GM19438 (cell line): ENCODE measurements at regions not wholly inside any gene's neighbourhood (a gene's known extent, or its start where the extent isn't known, plus 50 kb on each side); places are given as distances from the start of the nearest gene placed in this dataset.

Experiments used
- ATAC-seq: cut with Tn5 transposase; IDR thresholded peaks from one replicate; pipeline ENCODE4 v1.9.1; 2021; ENCODE audit warnings: low read depth; ENCODE audit not compliant: unreplicated experiment

DNA sequence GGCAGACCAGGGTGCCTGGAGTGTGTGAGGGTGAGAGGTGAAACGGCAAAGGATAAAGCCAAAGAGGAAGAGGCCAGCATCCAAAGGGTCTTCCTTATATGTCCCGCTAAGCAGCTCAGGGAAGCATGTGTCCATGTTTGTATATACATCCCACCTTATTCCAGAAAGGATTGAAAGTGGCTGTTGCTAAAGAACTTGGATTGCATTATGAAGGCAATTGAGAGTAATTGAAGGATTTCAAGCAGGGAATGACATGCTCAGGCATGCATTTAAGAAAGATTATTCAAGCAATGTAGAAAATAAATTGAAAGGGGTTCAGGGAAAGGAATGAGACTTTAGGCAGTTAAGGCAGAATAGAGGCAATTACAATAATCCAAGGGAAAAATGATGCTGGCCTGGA, 237.6 kb upstream of the SOX9 start:
- no peak for ATAC-seq

DNA sequence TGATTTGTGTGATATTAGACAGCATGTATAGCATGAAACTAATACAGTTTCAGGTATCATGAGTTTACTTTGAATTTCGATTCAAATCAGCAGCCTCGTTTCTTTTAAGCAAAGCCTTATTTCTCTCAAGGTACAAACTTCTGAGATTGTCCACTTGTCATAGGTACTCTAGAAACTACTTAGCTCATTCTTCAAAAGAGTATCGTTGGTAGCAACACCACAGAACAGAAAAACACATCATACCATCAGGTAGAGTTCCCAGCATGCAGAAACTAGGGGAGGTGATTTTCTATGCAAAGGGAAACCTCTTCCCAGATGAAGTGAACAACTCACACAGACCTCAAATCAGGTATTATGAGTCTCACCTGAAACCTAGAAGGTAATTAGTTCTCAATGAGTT, 237.0 kb upstream of the SOX9 start:
- ATAC-seq = no peak

DNA sequence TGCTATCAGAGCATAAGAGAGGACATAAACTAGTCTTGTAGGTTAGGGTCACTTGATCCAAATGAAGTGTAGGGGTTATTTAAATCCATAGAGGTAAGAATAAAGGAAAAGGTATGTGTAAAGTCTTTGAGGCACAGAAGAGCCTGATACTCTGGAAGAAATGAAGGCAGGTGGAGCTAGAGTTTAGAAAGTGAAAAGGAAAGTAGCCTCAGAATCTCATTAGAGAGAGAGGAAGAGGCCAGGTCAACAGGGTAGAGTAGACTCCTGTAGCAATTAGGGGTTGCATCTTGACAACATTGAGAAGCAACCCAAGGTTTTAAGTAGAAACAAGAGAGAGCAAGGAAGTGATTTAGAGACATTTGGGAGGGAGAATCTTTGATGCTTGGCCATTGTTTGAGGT, 235.2 kb upstream of the SOX9 start:
- no peak for ATAC-seq

DNA sequence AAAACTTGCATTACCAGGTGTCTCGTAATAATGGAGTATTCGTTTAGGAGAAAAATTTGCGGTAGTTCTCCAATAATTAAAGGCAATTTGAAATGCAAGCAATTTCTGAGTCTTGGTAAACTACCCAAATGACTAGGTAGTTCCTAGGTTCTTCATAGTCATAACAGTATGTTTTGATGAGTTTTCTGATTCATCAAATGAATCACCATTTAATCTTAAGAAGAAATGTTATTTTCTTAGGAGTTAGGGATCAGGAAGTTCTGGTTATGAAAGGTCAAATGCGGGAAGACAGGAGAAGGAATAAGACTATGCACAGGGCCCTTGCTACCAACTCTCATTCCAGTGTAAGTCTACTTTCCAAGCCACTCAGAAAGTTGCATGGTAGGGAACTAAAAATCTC, 221.5 kb upstream of the SOX9 start:
- ATAC-seq = no peak

DNA sequence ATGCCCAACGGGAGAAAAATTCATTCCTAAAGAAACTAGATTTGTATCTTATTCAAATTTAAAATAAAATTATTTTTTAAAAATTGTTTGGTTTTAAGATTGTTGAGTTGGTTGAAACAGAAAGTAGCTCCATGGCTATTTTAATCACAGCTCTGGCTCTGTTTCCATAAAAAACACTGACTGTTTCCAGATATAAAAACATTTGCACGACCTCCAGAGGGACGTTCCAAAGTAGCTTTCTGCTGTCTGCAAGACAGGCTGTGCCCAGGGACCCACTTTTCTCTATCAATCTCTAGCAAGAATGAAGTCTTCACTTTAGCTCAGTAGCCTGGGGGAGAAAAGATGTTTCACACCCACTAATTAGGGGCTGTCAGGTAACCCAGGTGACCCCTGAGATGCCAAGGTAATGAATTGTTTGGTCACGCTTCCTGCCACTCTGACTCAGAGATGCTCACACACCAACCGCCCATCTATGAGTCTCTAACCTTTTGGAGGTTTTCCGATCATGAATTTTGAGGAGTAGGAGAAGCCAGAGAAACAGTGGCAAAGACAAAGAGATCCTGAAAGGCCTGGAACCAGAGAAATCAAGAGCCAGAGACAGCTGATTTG, 220.1 kb upstream of the SOX9 start:
- no peak for ATAC-seq

DNA sequence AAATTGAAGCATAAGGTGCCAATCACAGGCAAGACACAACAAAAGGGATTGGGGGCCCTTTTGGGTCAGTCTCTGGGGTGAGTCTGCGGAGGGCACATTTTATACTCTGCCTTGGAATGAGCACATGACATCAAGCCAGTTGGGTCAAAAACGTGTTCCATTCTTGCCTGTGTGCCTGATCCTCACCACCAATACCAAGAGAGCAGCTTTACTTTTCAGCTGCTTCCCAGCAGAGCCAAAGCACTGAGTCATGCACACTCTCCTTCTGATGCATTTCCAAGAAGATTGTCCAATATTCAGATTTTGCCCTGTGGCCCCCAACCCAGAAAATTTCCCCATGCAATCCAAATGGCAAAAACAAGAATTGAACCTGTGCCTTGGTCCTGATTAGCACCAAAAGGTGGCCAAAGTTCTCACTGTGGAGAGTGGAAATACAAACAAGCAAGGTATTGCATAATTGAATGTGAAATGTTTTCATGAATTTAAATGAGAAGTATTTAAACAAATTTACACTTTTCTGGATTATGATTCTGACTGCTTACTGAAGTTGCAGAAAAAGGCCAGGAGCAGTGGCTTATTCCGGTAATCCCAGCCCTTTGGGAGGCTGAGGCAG, 217.8 kb upstream of the SOX9 start:
- no peak for ATAC-seq

DNA sequence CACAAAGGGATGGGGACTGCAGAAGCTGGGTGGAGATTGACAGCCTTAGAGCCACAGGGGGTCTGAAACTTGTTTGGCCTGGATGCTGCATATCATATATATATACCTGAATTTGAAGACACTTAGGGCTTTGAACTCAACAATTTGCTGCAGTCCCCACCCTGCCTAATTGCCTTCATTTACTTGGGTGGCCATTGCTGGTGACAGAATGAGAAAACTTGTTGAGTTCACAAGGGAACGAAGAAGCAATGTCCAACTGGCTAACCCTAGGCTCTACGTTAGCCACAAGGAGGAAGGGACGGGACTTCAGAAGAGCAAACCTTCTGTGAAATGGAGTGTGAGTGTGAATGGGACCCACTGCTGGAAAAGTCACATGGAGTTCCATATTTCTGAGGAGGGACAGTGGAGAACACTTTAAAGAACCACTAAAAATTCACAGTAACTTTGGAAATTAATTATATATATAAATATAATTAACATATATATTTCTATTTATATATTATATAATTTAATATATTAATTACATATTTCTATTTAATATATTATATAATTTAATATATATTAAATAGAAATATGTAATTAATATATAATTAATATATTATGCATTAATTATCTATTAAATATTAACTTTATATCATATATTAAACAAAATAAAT, 215.3 kb upstream of the SOX9 start:
- no peak for ATAC-seq

DNA sequence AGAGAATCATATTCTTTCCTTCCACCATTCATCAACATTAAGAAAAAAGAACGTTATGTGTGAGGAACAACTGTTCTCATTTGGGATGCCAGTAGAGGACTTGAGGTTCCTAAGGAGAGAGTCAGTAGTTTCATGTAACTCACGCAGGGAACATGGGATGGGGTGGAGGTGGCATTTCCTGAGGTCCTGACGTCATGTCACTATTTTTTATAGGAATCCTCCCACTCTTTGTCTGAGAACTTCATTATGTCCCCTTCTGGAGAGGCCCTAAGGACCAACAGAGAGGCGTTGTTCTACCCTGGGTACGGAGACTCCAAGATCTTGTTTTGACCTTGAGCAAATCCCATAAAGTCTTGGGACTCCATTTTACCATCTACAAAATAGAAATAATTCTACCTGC, 211.7 kb upstream of the SOX9 start:
- ATAC-seq = no peak

DNA sequence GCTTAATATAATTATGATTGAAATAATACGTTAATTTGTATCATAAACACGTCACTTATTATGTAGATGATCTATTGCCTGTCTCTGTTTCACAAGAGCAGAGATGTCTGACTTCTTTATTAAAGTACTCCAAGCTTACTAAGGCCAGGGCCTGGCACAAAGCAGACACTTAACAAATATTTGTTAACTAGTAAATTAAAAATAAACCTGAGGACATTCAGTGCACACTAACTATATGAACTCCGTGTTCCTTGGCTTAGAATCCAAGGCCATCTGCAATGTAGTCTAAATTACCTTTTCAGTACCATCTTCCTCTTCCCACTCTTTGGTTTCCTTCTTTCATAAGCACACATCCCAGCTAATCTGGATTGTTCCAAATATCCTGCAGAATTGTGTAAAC, 210.8 kb upstream of the SOX9 start:
- no peak for ATAC-seq

DNA sequence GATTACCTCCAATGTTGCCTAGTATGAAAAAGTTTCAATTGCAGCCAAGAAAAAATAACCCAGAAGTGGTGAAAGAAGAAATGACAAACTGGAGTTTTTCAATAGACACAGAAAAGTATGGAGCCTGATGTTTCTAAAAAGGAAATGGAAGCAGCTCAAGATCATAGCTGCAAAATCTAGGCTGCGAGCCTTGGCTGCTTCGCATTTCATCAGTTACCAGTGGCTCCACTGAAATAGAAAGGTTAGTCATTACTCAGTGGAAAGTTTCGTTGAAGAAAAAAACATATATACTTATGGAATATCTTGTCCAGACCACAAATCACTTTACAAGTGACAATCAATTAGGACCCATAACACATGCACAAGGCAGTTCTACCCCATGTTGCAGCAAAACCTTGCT, 206.8 kb upstream of the SOX9 start:
- ATAC-seq = no peak

DNA sequence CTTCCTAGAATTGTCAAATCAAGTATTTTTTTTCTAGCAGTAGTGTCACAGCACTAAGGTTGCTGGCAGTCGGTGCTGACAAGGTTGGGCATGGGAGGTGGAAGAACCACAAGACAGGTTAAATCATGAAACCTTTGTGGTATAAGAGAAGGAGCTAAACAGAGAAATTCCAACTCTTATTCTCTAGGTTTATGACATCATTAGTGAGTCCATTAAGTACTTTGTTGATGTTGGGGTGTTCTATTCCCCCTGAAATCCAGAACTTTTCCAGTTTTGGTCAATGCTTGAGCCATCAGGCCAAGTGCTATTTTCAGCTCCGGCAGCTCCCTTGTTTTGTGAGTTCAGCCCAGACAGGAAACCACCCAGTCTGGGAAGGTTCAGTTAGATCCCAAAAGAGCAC, 206.0 kb upstream of the SOX9 start:
- no peak for ATAC-seq

DNA sequence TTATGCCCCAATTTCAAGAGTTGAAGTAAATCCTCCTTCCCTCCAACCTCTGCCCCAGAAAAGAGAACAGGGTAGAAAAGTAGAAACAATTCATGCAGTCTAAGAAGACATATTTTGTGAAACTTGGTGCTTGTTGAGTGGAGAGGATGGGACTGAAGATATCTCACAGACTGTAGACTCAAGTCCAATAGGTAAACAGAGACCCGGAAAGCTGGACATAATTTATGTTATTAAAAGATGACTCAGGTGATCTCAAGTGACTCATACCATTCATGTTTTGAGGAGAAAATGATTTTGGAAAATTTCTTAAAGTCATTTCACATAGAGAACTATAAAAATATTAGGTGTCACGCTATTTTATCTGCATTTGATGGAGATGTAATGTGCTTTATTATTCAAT, 203.1 kb upstream of the SOX9 start:
- ATAC-seq = no peak

DNA sequence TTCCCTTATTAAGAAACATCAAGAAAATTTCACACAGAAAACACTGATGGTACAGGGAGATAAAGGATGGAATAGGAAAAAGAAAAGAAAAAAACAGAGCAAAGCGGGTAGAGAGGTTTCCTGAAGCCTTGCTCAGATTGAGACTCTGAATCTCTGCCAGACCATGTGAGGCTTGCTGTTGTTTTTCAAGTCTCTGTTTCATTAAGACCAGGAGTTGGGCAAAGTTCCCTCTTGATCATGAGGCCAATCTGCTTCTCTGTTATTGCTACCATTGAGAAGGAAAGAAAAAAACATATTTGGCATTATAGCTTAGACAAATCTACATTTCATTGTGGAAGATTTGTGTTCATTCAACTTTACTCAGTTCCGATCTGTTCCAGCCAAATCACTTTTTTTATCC, 201.6 kb upstream of the SOX9 start:
- no peak for ATAC-seq

DNA sequence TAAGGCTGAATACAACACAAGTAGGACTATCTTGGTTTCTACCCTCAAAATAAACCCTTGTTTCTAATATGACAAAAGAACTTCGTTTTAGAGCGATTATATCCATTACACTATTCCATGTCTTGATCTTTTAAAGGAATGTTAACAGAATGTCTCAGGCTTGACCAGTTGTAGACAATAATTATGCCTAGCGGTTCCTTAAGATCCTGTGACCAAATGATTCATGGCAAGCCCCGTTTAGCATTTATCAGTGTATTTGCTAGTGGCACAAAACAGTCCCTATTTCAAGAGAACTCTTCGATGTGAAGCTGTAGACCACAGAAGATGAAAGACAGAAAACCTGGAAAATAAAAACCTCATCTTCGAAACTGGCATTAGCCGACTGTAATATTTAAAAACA, 200.9 kb upstream of the SOX9 start:
- no peak for ATAC-seq

DNA sequence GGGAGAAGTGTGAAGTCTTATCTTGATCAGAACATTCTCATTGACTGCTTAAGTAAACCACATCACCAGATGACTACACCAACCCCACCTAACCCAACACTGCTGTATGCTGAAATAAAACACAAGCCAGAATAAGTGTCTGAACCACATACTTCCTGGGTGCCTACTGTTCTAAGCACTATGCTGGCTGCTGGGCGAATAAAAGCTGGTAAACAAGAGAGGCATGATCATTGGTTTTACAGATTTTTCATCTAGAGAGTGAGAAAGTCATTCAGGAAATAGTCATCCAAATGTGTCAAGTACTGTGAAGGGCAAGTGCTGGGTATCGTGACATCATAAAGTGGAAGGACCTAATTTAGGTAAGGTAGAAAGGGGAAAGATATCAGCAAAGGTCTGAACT, 199.0 kb upstream of the SOX9 start:
- ATAC-seq = no peak

DNA sequence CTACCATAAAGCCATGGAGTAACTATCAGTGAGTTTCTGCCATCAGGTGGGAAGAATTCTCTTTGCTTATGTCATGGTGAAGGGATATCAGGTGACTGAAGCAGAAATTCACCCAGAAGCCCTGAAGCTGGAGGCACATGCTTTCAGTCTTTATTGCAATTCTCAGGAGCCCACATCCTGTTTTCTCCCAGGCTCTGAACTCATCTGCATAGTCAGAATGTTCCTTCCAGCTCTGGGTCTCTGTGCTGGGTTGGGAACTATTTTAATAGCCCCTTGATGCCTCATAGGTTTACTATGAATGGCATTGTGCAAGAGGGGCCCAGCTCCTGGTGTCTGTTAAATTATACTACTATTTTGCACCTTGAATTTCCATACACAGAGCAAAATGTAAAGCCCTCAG, 198.4 kb upstream of the SOX9 start:
- no peak for ATAC-seq

DNA sequence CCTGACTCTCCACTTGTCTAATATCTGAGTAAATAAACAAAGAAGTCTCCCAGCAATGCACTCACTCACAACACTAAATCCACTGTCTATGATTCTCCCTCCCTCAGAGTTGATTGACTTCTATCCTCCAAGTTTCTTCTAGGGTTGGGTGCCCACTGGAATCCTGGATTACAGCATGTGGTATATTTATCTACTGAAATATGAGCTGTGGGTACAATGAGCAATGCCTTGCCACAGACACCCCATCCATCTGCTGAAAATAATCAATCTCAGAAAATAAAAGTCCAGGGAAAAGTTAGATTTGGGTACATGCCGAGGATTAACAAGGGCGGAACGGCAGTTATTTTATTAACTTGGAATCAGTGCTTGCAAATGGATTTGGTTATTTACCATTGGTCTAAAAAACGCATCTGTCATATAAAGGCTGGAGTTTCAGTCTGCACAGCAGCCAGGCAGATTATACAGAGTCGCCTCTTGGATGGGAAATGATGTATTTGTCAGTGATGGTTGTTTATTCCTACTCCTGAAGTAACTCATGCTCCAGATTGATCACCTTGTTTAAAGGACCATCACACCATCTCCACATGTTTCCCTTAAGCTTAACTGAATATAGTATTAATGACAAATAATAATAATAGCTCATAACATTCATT, 193.9 kb upstream of the SOX9 start:
- ATAC-seq = no peak

DNA sequence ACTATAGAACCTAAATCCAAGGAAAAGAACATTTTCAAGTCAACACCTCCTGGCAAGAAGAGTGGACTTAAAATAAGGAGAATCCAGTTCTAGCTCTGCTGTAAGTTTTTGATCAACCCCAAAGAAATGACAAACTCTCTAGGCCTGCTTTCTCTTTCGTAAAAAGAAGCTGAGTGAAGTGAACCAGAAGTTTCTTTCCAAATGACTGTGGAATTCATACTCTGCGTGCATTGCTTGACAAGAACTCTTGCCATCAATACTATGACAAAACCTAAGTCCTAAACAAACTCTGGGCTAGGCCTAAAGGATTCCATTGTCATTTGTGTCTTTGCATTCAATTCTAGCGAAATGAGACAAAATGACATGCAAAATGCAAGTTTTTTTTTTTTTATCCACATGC, 187.5 kb upstream of the SOX9 start:
- no peak for ATAC-seq

DNA sequence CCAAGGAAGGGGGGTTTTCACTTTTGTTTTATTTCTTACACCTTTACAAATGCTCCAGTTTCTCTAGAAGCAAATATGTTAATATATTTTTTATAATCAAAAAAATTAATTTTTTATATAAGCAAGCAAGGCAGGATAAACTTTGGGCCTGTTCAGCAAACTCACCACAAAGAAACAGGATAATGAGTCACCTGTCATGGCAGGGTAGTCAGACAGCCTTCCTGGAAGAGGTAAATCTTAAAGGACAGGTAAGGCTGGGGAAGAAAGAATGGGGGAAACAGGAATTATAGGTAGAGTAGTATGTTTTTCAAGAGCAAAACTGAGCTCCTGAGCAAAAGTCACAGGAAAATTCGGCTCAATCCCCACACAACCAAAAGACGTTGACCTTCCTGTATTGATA, 186.3 kb upstream of the SOX9 start:
- ATAC-seq = no peak

DNA sequence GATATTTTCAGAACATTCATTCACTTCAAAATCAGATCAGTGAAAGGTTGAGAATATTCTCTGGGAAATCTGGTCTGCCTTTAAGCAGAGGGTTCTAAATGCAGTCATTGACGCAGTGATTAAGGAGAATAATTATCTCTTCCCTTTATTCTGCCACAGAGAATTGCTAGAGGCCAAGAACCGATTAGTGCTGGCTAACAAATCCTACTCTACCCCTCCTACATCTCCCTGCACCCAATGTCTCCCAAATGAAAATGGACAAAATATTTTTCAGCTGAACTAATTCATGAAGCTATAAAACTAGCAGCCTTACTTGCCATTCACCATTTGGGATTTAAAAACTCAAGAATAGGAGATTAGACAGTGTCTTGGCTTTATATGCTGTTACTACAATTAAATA, 185.5 kb upstream of the SOX9 start:
- no peak for ATAC-seq

DNA sequence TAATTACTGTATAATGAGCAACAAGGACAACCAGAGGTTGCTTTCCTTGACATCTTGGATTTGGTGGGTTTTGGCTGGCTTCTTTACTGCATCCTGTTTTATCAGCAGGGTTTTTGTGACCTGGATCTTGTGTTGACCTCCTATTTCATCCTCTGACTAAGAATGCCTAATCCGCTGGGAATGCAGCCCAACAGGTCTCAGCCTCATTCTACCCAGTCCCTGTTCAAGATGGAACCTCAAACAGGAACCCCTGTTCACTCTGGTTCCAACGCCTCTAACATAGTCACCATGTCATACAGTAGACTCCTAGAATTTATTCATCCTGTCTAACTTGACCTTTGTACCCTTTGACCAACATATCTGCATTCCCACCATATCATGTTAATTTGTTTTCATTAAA, 183.8 kb upstream of the SOX9 start:
- no peak for ATAC-seq

DNA sequence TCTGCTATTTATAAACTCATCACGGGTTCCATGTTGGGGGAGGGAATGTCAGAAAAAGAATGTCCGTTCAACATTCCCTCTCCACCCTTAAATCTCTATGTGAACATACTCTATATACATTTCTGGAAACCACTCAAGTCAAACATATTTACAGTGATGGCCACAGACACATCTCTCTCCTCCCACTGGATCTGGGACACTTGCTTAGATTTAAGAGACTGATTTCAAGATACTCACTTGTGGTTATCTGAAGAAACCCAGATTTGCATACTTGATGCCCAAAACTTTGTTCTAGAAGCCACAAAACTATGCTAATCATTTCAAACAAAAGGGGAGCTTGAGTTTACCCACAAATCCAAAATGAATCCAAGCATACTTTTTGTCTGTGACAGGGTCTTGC, 182.9 kb upstream of the SOX9 start:
- ATAC-seq = no peak
